Activated CD8-positive, alpha-beta memory T cell treated with anti-CD3 and anti-CD28 coated beads for 48 hours (primary cell): ENCODE measurements at regions not wholly inside any gene's neighbourhood (a gene's known extent, or its start where the extent isn't known, plus 50 kb on each side); places are given as distances from the start of the nearest gene placed in this dataset.
"Not testable (repeated sequence)": the region's sequence is repeated elsewhere in the genome, so short reads cannot be mapped to it uniquely, and the experiment has no call there.

ENCODE experiments used
- DNase-seq, 3 experiments: peaks; one replicate each; pipeline ENCODE4 v3.0.0-alpha.2; 2020; ENCODE audit warnings: low read depth in 2 of 3, low spot score in 2 of 3

- DNase-seq, result no peak
These were observed 58.5 kb downstream of the IGLL5 start for GRCh38 chr22:22946131-22946530.

DNA sequence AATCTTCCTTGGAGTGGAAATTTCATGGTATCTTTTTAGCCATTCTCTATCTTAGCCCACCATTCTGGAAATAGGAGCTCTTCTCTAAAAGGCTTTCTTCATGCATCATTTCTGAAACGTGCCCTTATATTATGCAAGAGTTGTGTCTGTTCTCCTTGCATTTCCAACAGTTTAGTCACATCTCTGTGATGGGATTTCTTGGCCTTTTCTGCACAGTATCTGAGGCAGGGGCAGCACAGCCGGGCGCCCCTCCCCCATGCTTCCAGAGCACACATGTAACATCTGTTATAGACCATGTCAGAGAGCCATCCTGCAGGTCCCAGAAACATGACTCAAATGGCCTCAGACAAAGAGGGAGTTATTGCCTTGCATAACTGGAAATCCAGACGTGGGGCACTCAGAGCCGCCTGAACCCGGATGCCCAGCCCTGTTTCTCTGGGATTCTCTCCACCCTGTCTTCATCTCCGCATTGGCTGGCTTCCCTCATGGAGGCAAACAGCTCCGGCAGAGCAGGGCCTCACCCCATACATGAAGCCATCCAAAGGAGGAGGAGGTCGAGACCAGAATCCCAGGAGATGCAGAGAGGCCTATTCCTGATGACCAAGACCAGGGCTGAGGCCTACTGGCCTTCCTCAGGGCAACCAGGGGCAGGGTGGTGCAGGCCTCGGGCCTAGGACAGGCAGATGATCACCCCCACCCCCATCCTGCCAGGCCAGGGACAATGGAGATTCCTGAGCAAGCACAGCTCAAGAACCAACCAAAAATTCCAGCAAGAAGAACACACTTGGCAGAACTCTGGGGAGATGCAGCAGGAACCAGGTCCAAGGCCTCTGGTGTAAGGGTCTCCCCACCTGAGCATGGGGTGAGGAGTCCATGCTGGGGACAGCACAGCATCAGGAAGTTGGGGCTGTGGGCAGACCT lies 61.3 kb downstream of the IGLL5 start:
- no peak for DNase-seq

DNA sequence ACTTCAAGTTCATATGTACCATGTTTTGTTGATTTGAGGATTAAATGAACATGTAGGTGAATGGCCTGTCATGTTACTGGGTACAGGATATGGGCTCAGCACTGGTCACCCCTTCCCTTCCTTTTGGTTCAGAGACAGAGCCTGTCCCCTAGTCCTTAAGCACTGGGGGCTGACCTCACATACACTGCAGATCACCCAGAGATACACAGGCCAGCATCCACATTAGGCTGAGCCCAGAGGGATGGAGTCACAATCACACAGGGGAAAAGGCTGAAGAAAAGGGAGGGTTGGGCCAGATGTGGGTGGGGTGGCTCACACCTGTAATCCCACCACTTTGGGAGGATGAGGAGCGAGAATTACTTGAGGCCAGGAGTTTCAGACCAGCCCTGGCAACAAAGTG lies 62.3 kb downstream of the IGLL5 start:
- no peak for DNase-seq

GRCh38 chr22:22951035-22951434 lies 63.4 kb downstream of the IGLL5 start:
- DNase-seq, result no peak

GRCh38 chr22:22952531-22953280 lies 65.1 kb downstream of the IGLL5 start:
- DNase-seq, result no peak

GRCh38 chr22:22953791-22954190 lies 66.2 kb downstream of the IGLL5 start:
- DNase-seq, result no peak

GRCh38 chr22:22954656-22955055 lies 67.0 kb downstream of the IGLL5 start:
- DNase-seq, result no peak

GRCh38 chr22:22955276-22955798 lies 67.7 kb downstream of the IGLL5 start:
- DNase-seq, result no peak

GRCh38 chr22:22955866-22956535 lies 68.4 kb downstream of the IGLL5 start:
- peak in 1 of 3 experiments; percentile 25 for DNase-seq

DNA sequence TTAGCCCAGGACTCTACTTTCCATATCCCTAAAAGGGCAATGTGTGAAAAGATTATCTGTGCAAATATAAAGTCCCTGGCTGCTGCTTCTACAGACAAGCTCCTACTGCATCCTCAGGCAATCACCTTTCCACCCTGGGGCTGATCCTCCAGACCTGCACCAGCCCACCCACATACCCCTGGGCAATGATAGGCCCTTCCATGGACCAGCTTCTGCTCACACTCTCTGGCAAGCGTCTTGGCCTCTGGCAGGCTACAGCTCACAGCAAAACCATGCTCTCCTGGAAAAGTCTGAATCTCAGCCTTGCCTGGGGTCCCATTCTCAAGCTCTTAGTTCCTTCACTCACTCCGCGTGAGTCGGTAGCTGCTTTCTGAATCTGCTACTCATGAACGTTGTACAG lies 69.5 kb downstream of the IGLL5 start:
- no peak for DNase-seq

- DNase-seq, result no peak
These were observed 71.0 kb downstream of the IGLL5 start for GRCh38 chr22:22958621-22959020.

DNA sequence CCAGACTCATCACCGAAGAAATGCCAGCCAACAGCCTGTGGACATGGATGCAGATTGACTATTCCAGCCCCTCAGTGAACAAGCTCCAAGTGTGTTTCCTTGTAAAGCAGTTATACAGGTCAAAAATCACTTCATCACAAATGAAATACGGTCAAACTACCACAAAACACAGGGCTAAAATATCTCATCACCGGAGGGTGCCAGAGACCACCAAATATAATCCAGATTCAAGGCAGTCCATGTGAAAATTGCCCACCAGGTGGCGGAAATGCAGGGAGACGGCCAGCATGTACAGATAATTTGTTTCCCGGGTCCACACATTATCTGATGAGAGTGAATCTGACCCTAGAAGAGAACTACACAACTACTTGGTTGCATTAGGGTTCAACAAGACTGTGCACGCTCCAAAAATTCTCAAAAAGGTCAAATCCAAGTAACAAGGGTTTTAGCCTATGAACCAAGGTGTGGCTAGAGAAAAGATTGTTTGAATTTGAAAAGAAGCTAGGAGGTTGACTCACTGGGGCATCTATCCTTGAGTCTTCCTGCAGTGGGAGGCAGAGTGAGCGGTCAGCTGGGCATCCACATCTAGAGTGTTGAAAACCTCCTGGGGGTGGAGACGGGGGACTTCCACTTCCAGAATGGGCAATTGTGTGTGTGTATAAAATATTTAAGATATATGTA lies 71.7 kb downstream of the IGLL5 start:
- peak in 2 of 3 experiments; percentile 46 to 58 for DNase-seq

- no peak for DNase-seq
These were observed 72.7 kb downstream of the IGLL5 start for GRCh38 chr22:22960307-22960706.

DNA sequence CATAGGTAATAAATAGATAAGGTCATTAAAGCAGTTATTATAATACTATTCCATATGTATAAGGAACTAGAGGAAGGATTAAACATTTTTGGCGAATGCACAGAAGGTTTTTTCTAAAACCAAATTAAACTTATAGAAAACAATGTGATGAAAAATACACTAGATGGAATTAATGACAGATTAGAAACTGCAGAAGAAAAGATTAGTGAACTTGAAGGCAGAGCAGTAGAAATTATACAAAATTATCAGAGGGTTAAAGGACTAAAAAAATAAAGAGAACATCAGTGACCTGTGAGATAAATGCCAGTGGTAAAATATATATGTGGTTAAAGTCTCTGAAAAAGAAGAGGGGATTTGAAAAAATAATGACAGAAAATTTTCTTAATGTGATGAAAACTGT lies 74.0 kb downstream of the IGLL5 start:
- DNase-seq, result no peak

DNA sequence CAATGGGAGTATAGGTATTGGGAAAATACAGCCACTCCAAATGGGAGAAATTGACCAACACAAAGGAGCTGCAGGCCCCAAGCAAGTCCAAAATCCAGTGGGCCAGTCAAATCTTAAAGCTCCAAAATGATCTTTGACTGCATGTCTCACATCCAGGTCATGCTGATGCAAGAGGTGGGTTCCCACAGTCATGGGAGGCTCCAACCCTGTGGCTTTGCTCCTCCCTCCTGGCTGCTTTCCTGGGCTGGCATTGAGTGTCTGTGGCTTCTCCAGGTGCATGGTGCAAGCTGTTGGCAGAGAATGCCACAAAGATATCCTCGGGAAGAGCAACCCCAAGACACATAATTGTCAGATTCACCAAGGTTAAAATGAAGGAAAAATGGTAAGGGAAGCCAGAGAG lies 80.8 kb downstream of the IGLL5 start:
- no peak for DNase-seq

DNA sequence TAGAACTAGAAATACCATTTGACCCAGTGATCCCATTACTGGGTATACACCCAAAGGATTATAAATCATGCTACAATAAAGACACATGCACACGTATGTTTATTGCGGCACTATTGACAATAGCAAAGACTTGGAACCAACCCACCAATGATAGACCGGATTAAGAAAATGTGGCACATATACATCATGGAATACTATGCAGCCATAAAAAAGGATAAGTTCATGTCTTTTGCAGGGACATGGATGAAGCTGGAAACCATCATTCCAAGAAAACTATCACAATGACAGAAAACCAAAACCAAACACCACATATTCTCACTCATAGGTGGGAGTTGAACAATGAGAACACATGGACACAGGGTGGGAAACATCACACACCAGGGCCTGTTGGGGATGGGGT lies 85.0 kb downstream of the IGLL5 start:
- DNase-seq, result not testable (repeated sequence)

GRCh38 chr22:22973336-22973735 lies 85.7 kb downstream of the IGLL5 start:
- no peak for DNase-seq

DNA sequence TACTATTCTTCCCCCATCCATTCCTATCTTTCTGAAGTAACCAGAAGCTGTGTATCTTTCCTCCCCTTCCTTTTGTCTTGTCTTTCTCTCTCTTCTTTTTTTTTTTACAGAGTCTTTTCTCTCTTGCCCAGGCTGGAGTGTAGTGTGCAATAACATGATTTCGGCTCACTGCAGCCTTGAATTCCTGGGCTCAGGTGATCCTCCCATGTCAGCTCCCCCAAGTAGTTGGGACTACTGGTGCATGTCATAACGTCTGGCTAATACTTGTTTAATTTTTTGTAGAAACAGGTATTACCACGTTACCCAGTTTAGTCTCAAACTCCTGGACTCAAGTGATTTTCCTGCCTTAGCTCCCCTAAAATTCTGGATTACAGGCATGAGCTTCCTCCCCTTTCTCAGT lies 86.5 kb downstream of the IGLL5 start:
- DNase-seq, result no peak

DNA sequence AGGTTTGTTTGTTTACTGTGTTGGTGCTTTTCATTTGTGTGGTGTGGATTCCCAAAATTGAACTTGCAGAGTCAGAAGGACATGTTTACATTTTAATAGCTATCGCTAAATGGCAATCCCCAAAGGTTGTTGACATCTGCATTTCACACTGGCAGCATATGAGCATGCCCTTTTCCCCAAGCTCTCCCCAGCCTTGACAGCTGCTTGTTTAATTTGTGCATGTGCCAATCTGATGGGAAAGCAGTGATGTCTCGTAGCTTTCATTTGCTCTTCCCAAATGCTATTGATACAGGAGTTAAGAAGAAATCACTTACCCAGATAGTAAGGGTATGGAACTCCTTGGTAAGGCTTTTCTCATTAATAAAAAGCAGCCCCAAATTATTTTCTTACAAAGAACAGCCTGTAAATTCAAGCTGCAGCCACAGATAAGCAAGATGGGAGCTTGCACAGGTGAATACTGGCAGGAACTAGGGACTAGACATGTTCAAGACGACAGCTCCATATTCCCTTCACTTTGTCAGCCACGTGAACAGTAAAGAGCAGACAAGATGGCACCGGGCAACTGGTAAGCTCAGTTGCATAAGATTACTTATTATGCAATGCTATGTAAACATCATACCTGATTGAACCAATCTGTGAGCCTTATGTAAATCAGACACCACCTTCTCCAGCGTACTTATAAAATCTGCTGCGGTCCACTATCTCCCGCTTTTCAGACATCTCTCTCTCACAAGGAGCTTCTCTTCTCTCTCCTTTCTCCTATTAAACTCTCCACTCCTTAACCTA lies 87.4 kb downstream of the IGLL5 start:
- DNase-seq, result no peak
